Tibial nerve (tissue), 4 donors: ENCODE measurements at regions not wholly inside any gene's neighbourhood (a gene's known extent, or its start where the extent isn't known, plus 50 kb on each side); places are given as distances from the start of the nearest gene placed in this dataset.

ENCODE experiments used
- CTCF ChIP-seq, 5 experiments: fragments of 200-600 bp in 3 of 5; fragments of 450-650 bp in 2 of 5; sonication (generic) in 3 of 5; IDR thresholded peaks; one replicate each; pipeline ENCODE4 v1.5.1; 2016 to 2019; ENCODE audit warnings: antibody characterized with exemption in 5 of 5, mild to moderate bottlenecking in 3 of 5, moderate library complexity in 2 of 5
- EP300 ChIP-seq, 2 donors: sonication (generic); formaldehyde crosslinking; IDR thresholded peaks; one replicate each; pipeline ENCODE4 v1.6.1; 2017; ENCODE audit warnings: antibody characterized with exemption in 2 of 2, mild to moderate bottlenecking in 1 of 2
- POLR2A ChIP-seq, 2 donors: fragments of 450-650 bp; IDR thresholded peaks; one replicate each; pipeline ENCODE4 v1.6.1; 2017; ENCODE audit warnings: antibody characterized with exemption in 2 of 2, mild to moderate bottlenecking in 2 of 2, moderate library complexity in 2 of 2

GRCh38 chr7:115088893-115089292, 167.0 kb downstream of the MDFIC start:
- TF ChIP-seq POLR2A (IDR thresholded peaks at IDR 0.05) (no peak), CTCF (IDR thresholded peaks at IDR 0.05) (no peak), EP300 (IDR thresholded peaks at IDR 0.05) (no peak)
